K562 (cell line): ENCODE measurements at regions not wholly inside any gene's neighbourhood (a gene's known extent, or its start where the extent isn't known, plus 50 kb on each side); places are given as distances from the start of the nearest gene placed in this dataset.

ENCODE experiments used
- ATAC-seq: fragments of 200-7000 bp; cut with Tn5 transposase; 3 replicates; pipeline ENCODE4 v1.9.1; 2020; ENCODE audit warnings: moderate library complexity
- BruUV-seq: library from RNA; stranded (reverse); fragments of 400-500 nt; replicated peaks from 2 replicates; lab custom pipeline; 2021; lab: Mats Ljungman, UMichigan
- CTCF ChIA-PET: fragments of 300-600 bp; formaldehyde crosslinking; extraction: SDS; loops from one replicate; lab custom pipeline; 2021; ENCODE audit warnings: low intra/inter-chr PET ratio; lab: Yijun Ruan, JAX
- POLR2A ChIA-PET: fragments of 300-600, 350-650 bp; sonication (Branson Sonifier 250); formaldehyde crosslinking; extraction: SDS; loops from one replicate; lab custom pipeline; 2021; ENCODE audit warnings: antibody characterized with exemption, inconsistent platforms; lab: Yijun Ruan, JAX
- DNase-seq, 4 experiments: peaks; one replicate each; pipeline versions ENCODE4 v3.0.0 to v3.0.0-alpha.2; 2011 to 2018; ENCODE audit warnings: low spot score in 3 of 4, mixed read lengths in 3 of 4; ENCODE audit errors: extremely low read depth in 1 of 4
- FAIRE-seq: peaks from 2 replicates; lab custom pipeline; 2011; peaks lifted over from hg19 to GRCh38; lab: Jason Lieb, UNC
- H2AFZ ChIP-seq: 2 replicates; pipeline ENCODE4 v1.6.0; 2011; ENCODE audit warnings: low read depth, low read length, control low read depth, inconsistent platforms
- H3K27ac ChIP-seq: fragments of 200-600 bp; 3 replicates; pipeline ENCODE4 v1.8.0; 2011; ENCODE audit warnings: low read depth, mild to moderate bottlenecking, control low read depth, inconsistent platforms, low read length, moderate library complexity, mixed read lengths; ENCODE audit errors: extremely low read depth
- H3K27me3 ChIP-seq, 2 experiments: fragments of 300-600 bp in 1 of 2; 2 replicates in 1 of 2; 3 replicates in 1 of 2; pipeline versions ENCODE4 v1.6.0 to v1.8.0; 2011; ENCODE audit warnings: inconsistent platforms in 2 of 2, low read length in 2 of 2, mild to moderate bottlenecking in 1 of 2, mixed read lengths in 1 of 2, moderate library complexity in 1 of 2; ENCODE audit not compliant: control insufficient read depth in 2 of 2, insufficient read depth in 2 of 2
- H3K36me3 ChIP-seq: fragments of 300-600 bp; 3 replicates; pipeline ENCODE4 v1.8.0; 2011; ENCODE audit warnings: mild to moderate bottlenecking, low read length, inconsistent platforms; ENCODE audit not compliant: control insufficient read depth, insufficient read depth
- H3K4me1 ChIP-seq, 2 experiments: fragments of 200-600 bp in 1 of 2; replicated peaks in 1 of 2; 2 replicates in 1 of 2; 3 replicates in 1 of 2; pipeline versions ENCODE4 v1.5.1 to v1.8.0; 2011; ENCODE audit warnings: inconsistent platforms in 2 of 2, low read length in 2 of 2, mild to moderate bottlenecking in 1 of 2, mixed read lengths in 1 of 2, moderate library complexity in 1 of 2; ENCODE audit not compliant: control insufficient read depth in 2 of 2, insufficient read depth in 2 of 2
- H3K4me2 ChIP-seq: 2 replicates; pipeline ENCODE4 v1.6.1; 2011; ENCODE audit warnings: low read length, control low read depth, inconsistent platforms, mixed read lengths; ENCODE audit not compliant: insufficient read depth
- H3K4me3 ChIP-seq: fragments of 200-600 bp; sonication (generic), shearing (Covaris generic); 2 replicates; pipeline ENCODE4 v1.5.1; 2016; ENCODE audit warnings: control low read depth, inconsistent platforms
- H3K79me2 ChIP-seq: fragments of 200-600 bp; 3 replicates; pipeline ENCODE4 v1.8.0; 2011; ENCODE audit warnings: low read length, inconsistent platforms; ENCODE audit not compliant: control insufficient read depth, insufficient read depth
- H3K9ac ChIP-seq, 2 experiments: 2 replicates each; pipeline versions ENCODE4 v1.6.0 to v1.6.1; 2011; ENCODE audit warnings: low read depth in 2 of 2, low read length in 2 of 2, control low read depth in 1 of 2, inconsistent platforms in 1 of 2, mild to moderate bottlenecking in 1 of 2, mixed read lengths in 1 of 2; ENCODE audit not compliant: insufficient read depth in 1 of 2
- H3K9me1 ChIP-seq: one replicate; pipeline ENCODE4 v1.6.0; 2011; ENCODE audit warnings: inconsistent platforms, mild to moderate bottlenecking, low read length, moderate library complexity; ENCODE audit not compliant: control insufficient read depth, insufficient read depth
- H3K9me3 ChIP-seq: replicated peaks from 2 replicates; pipeline ENCODE4 v1.5.1; 2011; ENCODE audit warnings: low read depth, low read length, inconsistent platforms; ENCODE audit not compliant: control insufficient read depth, insufficient read depth
- H4K20me1 ChIP-seq: replicated peaks from 2 replicates; pipeline ENCODE4 v1.6.1; 2011; ENCODE audit warnings: low read length, inconsistent platforms, mixed read lengths; ENCODE audit not compliant: control insufficient read depth, insufficient read depth
- BRD4 ChIP-seq: fragments of 200-600 bp; sonication (generic); IDR thresholded peaks from 2 replicates; pipeline ENCODE4 v1.6.1; 2017; ENCODE audit warnings: inconsistent platforms
- COPS2 ChIP-seq: fragments of 450-650 bp; conservative IDR thresholded peaks from 2 replicates; pipeline ENCODE4 v1.6.1; 2016; ENCODE audit warnings: mild to moderate bottlenecking, moderate library complexity
- CREBBP ChIP-seq: IDR thresholded peaks from one replicate; pipeline ENCODE4 v1.6.1; 2012; ENCODE audit warnings: low read depth, mild to moderate bottlenecking, control low read depth, inconsistent platforms, low read length
- CTBP1 ChIP-seq: fragments of 450-650 bp; IDR thresholded peaks from 2 replicates; pipeline ENCODE4 v1.6.1; 2016; ENCODE audit warnings: borderline replicate concordance
- KAT2B ChIP-seq: IDR thresholded peaks from one replicate; pipeline ENCODE4 v1.6.1; 2012; ENCODE audit warnings: low read depth, mild to moderate bottlenecking, control low read depth, inconsistent platforms, low read length, moderate library complexity
- MCM3 ChIP-seq: fragments of 450-650 bp; IDR thresholded peaks from 2 replicates; pipeline ENCODE4 v1.6.1; 2016
- NCOA2 ChIP-seq, 2 experiments: fragments of 450-650 bp; IDR thresholded peaks; 2 replicates each; pipeline ENCODE4 v1.6.1; 2018; ENCODE audit warnings: mild to moderate bottlenecking in 2 of 2, moderate library complexity in 1 of 2; ENCODE audit not compliant: partially characterized antibody in 2 of 2
- POU5F1 ChIP-seq: fragments of 150-350 bp; IDR thresholded peaks from 2 replicates; pipeline ENCODE4 v1.6.1; 2014; ENCODE audit warnings: borderline replicate concordance, low read length, low read depth, mild to moderate bottlenecking; ENCODE audit not compliant: partially characterized antibody
- RFX7 ChIP-seq: fragments of 250-450 bp; sonication (Bioruptor Pico); IDR thresholded peaks from 2 replicates; pipeline ENCODE4 v1.5.1; 2021; ENCODE audit warnings: mild to moderate bottlenecking
- SIN3B ChIP-seq: fragments of 450-650 bp; IDR thresholded peaks from 2 replicates; pipeline ENCODE4 v1.6.1; 2017; ENCODE audit warnings: low read depth, mild to moderate bottlenecking, moderate library complexity
- SP1 ChIP-seq: sonication (generic); formaldehyde crosslinking; IDR thresholded peaks from 2 replicates; pipeline ENCODE4 v1.8.1; 2022; ENCODE audit warnings: mild to moderate bottlenecking, missing genetic modification reagents
- ZNF146 ChIP-seq: IDR thresholded peaks from one replicate; pipeline ENCODE4 v1.6.1; 2018; ENCODE audit warnings: missing compliant biosample characterization; ENCODE audit not compliant: unreplicated experiment
- WGBS: fragments of 100-300 bp; shearing (Covaris generic); methylation state at CpG from one replicate; pipeline ENCODE4 v1.1.6; 2016; ENCODE audit warnings: low coverage, mixed read lengths; ENCODE audit not compliant: insufficient coverage; ENCODE audit errors: missing lambda C conversion rate; 5-methylcytosine and 5-hydroxymethylcytosine counted together
- in situ Hi-C: fragments of 300-500 bp; cut with MboI; formaldehyde crosslinking; loops from 4 replicates; pipeline ENCODE4 v1.15.0; 2018; ENCODE audit warnings: inconsistent platforms, mixed read lengths
- intact Hi-C: fragments of 100-400 bp; cut with micrococcal nuclease; formaldehyde crosslinking; loops from 2 replicates; pipeline ENCODE4 v1.14.2; 2022
- TF ChIP-seq, protein P1 (sequence below), 3 experiments: fragments of 200-800 bp in 1 of 3; sonication (Bioruptor generic) in 1 of 3; sonication (generic) in 1 of 3; formaldehyde crosslinking in 1 of 3; IDR thresholded peaks; 2 replicates each; pipeline versions ENCODE4 v1.6.1 to v1.8.0; 2016 to 2022; ENCODE audit warnings: mild to moderate bottlenecking in 2 of 3, missing compliant biosample characterization in 2 of 3, missing genetic modification characterization in 2 of 3, missing genetic modification reagents in 1 of 3
- TF ChIP-seq, protein P2 (sequence below): fragments of 250-450 bp; sonication (Bioruptor Pico); IDR thresholded peaks from 2 replicates; pipeline ENCODE4 v1.5.0; 2021; ENCODE audit warnings: mild to moderate bottlenecking, moderate library complexity

DNA sequence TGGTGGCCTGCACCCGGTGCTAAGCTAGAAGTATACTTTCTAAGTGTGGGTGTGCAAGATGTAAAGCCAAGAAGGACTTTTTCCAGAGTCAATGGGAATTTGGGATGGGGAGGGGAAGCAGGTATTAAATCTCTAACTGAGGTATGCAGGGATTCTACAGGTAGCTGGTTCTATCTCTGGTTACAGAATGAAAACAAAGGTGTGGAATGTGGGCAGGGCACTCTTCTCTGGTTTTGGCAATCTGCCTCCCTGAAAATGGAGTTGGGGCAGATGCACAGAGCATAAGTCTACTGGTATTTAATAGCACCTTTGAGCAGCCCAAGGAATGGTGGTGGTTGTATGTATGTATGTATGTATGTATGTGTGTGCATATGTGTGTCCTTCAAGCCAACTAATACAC, 66.7 kb upstream of the PPP1R12A start:
- H3K9ac ChIP-seq = no peak overlapping the region
- CTCF ChIA-PET = no interaction called here
- H3K9me3 ChIP-seq = no peaks in the 10 kb centered on the region
- TF ChIP-seq NCOA2 (IDR thresholded peaks at IDR 0.05; ENCODE audit: partially characterized antibody in 2 of 2) (no peak), SIN3B (no peak), SP1 (CRISPR knock-in tag) (no peak), KAT2B (no peak), BRD4 (no peak), CREBBP (no peak), MCM3 (no peak), POU5F1 (no peak), COPS2 (no peak), CTBP1 (no peak), RFX7 (CRISPR knock-in tag) (no peak), ZNF146 (CRISPR knock-in tag) (no peak)
- TF ChIP-seq, protein P1, sequence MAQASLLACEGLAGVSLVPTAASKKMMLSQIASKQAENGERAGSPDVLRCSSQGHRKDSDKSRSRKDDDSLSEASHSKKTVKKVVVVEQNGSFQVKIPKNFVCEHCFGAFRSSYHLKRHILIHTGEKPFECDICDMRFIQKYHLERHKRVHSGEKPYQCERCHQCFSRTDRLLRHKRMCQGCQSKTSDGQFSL (CRISPR knock-in tag; IDR thresholded peaks at IDR 0.05) = no peak
- TF ChIP-seq, protein P1 (tag; IDR thresholded peaks at IDR 0.05) = no peak
- TF ChIP-seq, protein P2, sequence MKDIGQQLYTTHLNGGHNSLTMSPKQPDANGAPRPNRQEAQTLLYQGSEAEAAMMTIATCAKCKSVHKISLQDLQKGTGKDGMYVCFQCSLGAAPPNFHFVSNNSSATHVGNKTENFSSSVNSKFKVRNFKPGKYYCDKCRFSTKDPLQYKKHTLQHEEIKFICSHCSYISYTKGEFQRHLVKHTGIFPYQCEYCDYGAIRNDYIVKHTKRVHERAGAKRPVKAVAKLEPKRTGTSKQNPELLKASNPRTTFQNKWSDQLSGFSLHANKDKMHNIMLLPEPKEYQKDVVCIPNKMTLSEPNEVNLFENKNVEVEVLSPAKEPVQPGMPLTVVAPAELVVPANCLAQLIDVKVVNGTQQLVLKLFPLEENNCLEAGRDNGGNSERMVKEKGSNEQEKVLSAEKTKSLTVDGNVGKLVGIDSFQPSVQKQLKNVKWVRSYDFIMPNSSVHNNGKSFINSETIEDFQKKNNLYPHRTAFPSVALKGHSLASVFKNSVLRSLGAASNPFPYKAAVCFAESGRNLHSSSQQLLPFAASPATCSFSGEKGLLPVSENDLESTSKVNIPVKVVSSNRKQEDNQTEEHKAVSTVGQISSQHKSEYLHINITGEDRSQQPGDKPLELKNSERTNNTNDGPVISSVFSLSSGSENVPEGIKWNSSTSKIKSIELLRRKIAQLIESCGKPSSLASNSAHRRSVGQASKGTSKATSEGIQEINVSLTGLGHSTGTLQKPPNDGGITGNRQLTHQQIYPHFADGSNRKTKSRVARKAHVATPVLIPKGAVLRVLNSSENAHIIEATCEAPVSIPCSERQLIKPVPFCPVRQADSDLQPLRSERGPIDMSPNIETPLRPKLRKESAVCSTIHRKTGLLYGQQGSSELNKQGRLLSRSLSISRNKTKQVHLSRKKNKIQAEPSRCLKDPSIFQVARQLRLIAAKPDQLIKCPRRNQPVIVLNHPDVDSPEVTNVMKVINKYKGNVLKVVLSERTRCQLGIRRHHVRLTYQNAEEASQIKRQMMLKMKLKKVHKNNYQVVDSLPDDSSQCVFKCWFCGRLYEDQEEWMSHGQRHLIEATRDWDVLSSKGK = no peak
- no peak overlapping the region for H3K4me2 ChIP-seq
- H3K27ac ChIP-seq = no peak overlapping the region
- H4K20me1 ChIP-seq = no peaks in the 10 kb centered on the region
- intact Hi-C loops (loop anchor here (5.0 kb wide), 1 partner anchor 444 kb away; no protein-coding TSS in a partner anchor), in situ Hi-C loops (no loop called here)
- FAIRE-seq (no peak), DNase-seq (no peak), ATAC-seq (no peak)
- BruUV-seq = no TSS peak
- H3K36me3 ChIP-seq = no peaks in the 10 kb centered on the region
- no peak overlapping the region for H3K4me3 ChIP-seq
- POLR2A ChIA-PET = no interaction called here
- no peaks in the 10 kb centered on the region for H3K9me1 ChIP-seq
- H3K27me3 ChIP-seq = no peaks in the 10 kb centered on the region; a peak in 1 of 5 replicates
- no peak overlapping the region for H2AFZ ChIP-seq
- H3K4me1 ChIP-seq = no peaks in the 10 kb centered on the region
- H3K79me2 ChIP-seq = no peaks in the 10 kb centered on the region
- WGBS = 0% methylated on average over 1 of the region's 1 CpG
